HCEC 1CT (cell line): ENCODE measurements at regions not wholly inside any gene's neighbourhood (a gene's known extent, or its start where the extent isn't known, plus 50 kb on each side); places are given as distances from the start of the nearest gene placed in this dataset.
"Not testable (repeated sequence)": the region's sequence is repeated elsewhere in the genome, so short reads cannot be mapped to it uniquely, and the experiment has no call there.

Source experiments
- DNase-seq: peaks from one replicate; pipeline ENCODE4 v3.0.0-alpha.2; 2017

DNA sequence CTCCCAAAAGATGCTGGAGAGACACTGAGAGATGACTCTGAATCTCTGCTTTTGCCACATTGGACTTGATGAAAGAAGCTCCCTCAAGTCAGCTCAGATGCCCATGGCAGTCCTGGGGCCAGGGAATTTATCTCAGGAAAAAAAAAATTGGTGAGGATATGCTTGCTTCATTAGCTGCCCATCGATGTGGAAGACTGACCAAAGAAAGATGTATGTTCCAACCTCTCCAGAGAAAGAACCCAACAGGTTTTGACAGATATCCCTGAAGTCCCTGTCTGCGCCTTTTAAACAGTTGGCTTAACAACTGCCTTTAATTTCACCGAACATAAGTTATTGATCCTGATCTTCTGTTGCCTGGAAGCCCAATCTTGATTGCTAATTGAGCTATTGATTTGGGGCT lies 137.4 kb downstream of the TMEM114 start:
- no peak for DNase-seq

DNA sequence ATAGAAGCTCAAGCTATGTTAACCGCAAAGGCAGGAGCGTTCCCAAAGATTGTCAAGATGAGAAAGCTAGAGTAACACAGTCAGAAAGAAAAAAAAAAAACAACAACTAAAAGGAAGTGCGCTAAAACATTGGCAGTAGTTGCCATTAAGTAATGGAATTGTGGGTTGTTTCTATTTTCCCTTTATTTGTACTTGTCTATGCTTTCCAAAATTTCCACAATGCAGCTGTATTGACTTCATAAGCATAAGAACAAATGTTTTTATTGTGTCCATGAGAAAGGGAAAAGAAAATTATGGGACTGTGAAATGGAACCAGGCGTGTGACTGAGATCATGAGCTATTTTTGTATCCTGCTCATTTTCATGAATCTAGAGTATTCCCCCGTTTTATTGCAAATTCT lies 153.4 kb downstream of the TMEM114 start:
- DNase-seq: no peak

DNA sequence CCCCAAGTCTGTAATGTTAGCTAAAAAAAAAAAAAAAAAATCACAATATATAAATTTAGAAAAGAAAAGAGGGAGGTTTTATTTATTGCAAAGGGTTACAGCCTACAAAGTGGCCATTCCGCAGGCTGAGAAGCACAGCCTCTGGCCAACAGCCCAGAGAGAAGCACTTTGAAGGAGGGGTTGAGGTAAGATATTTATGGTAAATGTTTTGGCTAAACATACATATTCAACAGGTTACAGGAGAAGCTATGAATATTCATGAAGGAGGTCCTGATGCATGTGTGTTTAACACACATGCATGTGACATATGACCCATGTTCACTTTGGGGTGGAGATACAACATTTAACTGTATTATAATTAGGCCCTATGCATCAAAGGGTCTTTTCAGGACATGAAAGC lies 158.5 kb downstream of the TMEM114 start:
- no peak for DNase-seq

DNA sequence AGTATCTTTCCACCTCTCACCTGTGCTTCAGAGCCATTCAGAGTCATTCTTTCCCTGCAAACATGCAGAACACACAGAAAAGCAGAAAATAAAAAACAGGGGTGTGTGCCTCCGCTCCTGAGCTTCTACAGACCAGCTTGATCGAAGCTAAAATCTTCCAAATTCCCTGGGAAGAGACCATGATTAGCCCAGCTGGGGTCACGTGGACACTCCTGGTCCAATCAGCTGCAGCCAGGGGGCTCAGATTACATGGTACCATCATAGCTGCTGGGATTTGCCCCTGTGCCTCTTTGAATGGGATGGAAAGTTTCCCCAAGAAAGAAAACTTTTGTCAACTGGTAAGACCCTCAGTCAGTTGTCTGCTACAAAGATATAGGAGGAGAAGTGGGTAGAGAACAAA lies 159.9 kb downstream of the TMEM114 start:
- DNase-seq: no peak

DNA sequence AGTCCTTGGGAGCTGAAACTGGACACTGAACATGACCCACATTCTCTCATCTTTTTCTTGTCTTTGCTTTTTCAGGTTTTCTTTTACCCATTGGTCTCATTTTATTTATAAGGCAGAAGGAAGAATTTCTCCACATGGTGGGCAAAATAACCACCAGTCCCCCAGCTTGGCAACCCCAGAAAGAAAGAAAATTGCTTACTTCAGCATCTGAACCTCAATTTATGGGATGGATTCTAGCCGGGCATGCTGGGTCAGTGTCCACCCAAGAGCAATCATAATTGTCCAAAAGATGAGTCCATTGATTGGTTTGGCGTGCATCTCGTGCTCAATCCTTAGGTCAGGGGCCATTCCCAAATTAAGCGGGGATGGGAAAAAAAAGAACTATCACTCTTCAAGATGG lies 163.7 kb downstream of the TMEM114 start:
- no peak for DNase-seq

DNA sequence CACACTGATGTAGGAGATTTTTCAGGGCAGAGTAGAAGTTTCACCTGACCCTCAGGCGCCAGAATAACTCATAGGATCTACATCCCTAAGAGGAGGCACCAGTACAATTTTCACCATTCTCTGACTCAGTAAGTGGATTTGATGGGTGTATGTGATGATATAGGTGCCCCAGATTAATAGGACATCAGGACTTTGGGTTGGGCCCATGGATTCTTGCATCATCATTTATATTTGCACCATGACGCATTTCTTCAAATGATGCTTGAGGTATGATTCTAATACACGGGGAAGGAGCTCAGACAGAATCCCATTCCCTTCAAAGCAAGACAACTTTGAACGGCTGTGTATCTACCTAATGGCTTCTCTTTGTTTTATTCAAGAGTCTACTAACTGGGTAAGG lies 173.2 kb downstream of the TMEM114 start:
- DNase-seq: no peak

DNA sequence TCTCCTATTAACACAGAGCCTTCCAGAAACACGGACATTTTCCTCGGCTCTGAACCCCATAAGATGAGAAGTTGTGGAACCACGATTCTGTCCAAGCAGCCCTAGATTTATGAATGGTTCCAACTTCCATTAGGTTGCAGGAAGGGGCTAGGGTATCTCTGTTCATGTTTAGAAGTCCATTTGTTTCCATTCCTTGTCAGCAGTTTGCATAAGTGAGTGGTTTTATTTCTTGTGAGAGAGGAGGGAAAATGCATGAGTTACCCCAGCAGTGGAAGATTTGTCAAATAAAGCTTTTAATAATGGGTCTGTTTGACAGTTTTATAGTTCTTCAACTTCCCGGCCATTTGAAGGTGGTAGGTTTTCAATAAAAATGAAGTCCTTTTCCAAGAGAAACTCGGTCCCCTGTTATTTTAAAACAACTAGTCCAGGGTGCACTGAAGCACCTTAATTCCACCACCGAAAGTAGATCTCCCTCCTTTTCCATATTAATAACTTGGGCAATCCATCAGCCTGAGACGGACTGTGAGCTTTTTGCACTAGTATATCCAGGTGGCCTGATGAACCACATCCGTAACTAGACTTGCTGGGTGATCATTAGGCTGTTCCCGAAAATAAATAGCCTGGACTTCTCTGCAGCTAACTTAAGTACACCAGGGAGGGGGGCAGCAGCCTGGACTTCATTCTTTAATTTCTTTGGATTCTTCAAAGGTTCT lies 181.3 kb downstream of the TMEM114 start:
- no peak for DNase-seq

DNA sequence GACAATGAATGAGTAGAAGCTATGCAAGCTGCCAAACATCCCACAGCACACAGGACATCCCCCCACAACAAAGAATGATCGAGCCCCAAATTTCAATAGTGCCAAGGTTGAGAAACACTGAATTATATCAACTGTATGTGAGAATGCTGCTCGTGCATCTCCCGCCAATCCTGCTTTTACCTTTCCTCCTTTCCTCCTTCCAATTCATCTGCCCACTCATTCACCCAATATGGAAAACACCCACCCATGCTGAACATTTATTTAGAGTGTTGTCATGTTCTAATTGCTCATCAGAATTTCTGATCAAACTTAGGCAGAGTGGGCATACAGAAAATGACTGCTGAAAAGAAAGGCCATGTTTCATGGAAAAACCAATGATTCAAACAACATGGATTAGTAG lies 183.0 kb downstream of the TMEM114 start:
- DNase-seq: no peak

DNA sequence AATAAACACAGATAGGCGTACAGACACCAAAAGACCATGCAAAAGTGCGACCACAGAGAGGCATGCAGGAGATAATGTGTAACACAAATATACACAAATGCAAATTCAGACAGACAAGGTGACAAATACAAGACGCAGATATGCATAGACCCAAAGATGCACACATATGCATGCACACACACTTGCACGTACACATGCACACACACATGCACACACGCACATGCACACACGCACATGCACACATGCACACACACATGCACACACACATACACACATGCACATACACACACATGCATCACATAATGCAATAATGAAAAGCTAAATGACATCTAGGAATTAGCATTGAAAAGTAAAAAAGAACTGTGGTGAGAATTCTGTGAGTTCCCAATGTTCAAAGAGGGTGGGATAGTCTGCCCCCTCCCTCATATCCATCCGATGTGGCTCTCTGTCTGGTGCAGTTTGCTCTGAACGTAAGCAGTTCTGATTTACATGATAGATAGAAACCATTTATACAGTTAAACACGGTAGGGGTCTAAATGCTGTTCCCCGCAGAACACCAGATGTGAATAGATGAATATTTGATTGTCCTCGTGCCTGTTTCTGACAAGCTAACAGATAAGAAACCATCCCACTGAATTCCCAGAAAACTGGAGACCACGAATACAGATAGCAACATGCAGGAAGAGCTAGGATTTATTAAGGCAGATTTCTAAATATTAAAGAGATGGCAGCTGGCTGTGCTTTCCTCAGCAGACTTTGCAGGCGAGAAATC lies 186.1 kb downstream of the TMEM114 start:
- no peak for DNase-seq

DNA sequence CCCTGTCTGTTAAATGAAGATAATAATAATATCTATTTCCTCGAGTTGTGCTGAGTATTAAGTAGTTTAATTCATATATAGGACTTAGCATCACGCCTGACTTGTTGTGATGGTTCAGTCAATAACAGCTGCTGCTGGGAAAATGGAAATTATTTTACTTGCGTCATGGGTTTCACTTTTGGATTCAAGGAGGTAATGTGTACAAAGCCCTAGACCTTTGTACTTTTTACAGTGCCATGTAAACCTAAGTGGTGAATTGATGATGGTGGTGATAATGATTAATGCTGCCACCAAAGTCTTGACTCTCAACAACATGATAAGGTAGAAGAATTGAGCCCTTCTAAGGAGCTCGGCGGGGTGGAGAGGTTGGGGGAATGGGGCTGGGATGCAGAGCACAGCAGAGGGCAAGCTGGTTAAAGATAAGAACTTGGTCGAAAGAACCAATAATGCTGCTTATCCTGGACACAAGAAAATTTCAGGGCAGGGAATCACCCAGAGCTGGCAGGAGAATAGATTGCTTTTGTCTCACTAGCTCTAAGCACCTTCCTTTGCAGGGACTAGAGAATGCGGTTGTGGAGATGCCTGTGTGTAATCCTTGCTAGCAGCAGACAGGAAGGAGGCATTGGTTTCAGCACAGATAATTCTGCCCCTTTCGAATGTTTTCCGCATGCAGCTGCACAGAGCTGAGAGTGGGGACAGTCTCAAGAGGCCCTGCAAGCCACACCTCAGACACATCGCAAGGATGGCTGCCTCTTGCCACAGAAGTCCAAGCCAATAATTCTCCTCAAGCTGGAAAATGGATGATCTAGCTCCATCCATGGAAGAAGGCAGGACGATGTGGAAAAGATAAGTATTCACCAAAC lies 187.1 kb downstream of the TMEM114 start:
- no peak for DNase-seq

DNA sequence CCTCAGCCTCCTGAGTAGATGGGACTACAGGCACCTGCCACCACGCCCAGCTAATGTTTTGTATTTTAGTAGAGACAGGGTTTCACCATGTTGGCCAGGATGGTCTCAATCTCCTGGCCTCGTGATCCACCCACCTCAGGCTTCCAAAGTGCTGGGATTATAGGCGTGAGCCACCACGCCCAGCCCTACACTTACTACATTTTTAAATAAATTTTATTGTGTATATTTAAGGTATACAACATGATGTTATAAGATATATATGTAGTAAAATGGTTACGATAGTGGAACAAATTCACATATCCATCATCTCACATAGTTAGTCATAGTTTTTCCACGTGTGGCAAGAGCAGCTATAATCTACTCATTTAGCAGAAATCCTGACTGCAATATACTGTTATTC lies 189.6 kb downstream of the TMEM114 start:
- not testable (repeated sequence) for DNase-seq

DNA sequence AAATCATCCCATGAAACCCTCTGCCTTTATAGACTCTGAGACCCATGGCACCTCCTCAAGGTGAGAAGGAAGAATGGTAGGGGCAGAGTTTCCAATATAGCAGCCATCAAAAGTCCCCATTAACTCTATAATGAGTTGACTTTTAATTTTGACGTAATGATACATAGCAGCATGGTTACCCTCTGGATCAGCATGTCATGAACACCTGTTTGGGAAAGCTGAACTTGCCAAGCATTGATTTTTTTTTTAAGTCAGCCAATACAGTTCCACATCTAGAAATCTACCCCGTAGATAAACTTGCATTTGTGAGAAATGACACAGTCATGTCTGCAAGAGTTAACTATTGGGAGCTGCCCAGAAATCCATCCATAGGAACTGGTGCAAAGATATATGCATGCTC lies 191.8 kb downstream of the TMEM114 start:
- DNase-seq: no peak

DNA sequence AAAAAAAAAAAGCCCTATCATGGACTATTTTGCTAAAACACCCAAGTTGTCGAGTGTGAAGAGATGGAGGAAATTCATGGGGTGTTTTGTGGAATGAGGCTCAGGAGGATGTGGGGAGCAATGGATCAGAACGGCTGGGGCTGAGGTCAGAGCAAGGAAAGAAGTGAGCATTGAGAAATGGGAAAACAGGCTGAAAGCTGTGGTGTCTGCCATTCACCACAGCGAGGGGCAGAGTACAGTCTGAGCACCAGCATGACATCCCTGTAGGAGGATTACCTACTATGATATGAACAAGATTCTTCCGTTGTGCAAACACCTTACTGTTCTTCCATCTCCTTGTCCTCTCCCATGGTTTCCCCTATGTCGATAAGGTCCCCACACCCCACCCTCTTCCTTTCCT lies 193.1 kb downstream of the TMEM114 start:
- no peak for DNase-seq

DNA sequence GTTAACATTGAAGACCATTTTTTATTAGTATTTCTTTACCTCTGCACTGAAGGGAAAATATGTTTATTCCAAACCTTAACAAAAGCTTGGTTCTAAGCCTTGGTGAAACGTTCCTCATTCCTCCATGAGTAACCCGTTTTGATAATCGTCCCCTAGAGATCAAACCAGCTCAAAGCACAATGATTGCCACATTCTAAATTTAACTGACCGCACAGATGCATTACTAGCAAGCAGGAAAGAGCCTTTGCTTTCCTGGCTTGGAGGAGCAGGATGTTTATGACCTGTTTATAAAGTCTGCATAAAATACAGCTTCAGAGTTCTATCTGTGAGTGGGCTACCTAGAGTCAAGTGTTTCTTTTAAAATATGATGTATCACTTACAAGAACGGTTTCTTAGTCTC lies 193.8 kb downstream of the TMEM114 start:
- no peak for DNase-seq

DNA sequence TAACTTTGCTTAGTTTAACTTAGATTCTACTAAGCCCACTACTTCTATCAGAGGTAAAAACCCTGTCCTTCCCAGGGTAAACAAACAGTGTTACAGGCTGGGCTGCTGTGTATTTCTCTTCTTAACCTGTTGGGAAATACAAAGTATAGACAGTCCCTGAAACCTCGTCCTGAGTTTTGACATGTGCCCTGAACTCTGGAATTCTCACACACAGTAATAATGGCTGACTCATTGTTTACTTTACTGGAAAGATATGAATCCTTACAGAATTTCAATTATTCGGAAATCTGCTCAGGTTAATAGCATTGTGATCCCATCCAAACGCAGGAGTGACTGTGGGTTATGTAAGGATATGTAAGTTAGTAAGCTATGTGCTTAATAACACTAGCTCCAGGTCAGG lies 199.1 kb downstream of the TMEM114 start:
- no peak for DNase-seq

DNA sequence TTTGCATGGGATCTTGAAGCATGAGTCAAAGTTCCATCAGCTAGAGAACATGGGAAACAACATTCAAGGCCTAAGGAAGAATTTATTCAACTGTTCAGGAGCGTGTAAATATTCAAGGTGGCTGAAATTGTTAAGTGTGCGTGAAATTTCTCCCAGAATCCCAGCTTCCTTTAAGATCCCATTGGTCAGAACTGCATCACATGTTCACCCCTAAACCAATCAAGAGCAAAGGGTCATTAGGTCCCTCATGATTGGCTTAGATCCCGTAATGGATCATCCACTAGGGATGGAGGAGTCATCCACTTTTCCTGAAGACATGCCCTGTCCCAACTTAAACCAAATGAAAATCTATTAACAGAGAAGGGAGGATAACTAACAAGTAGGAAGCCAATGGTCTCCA lies 201.6 kb downstream of the TMEM114 start:
- no peak for DNase-seq

DNA sequence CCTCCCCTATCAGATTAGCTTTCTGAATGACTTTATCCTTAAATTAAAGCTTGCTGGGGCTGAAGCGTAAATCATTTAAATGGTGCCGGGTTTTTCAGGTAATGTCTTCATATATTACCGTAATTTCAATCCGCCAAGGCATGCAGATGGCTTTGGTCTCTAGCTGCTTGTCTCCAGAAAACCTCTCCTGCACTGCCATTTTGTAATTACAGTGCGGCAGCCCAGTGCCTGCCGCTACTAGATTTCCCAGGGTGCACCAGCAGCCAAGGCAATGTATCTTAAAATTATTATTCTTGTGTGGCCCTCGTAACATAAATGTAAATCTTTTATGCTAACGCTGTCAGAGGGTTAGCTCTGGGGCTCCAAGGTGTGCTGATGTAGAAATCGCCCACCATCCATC lies 208.5 kb downstream of the TMEM114 start:
- DNase-seq: no peak

DNA sequence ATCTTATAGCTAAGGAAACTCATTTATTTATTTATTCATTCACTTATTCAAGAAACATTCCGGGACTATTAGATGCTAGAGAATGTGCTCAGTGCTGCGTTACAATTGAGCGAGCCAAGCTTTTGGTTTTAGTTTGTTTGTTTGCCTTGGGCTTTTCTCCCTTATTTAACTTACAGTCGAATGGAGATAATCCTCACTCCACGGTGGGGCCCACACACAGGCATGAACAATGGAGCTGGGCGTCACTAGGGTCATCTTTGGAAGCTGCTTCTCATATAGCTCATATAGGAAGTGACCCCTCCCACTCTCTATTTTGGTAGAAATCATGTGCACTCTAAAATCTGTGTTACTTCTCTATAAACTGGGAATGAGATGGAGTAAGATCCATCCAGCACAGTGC lies 210.0 kb downstream of the TMEM114 start:
- no peak for DNase-seq

DNA sequence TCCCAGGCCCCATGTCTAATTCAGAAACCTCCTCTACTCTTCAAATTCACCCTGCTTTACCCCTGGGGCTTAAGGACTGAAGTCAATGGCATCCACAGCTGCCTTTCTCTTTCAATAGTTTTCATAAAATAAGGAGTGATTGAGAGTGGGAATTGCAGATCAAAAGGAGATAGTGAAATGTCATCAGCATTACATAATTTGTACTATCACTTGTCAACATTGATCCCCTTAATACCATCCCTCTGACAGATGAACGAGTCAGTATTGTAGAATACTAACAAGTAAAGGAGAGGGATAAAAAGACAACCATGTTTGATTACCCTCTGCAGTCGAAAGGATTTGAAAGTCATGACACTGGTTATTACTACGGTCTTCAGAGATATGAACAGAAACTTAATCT lies 212.4 kb downstream of the TMEM114 start:
- no peak for DNase-seq

DNA sequence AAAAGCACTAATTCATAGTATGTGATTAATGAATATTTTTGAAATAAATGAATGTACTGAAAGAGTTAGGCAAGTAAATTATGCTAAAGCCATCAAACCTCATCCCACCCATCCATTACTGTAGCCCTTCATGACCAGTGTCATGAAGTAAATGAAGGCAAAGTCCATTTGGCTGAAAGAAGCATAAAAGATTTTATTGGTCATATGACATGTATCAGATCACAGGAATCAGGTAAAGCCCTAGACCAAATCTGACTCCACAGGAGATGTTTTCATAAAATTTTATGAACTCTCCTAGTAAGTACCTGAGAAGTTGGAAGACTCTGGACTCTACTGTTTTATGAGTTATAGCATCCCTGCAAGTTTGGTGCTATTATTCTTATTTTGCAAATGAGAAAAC lies 213.5 kb downstream of the TMEM114 start:
- DNase-seq: no peak

DNA sequence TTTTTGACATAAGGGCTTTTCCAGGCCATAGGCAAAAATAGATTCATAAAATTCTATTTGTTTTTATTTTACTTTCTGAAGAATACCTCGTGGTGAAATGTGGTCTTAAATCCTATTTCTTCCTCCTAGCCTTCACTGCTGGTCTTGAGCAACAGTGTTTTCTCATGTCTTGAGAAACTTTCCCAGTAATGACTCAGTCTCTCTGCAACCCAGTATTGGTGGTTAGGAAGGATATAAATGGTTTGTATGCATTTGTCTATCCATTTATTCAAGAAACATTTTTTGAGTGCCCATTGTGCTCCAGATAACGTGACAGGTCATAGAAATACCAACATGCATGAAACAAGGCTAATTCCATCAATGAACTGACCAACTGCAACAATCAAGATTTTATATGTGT lies 213.9 kb downstream of the TMEM114 start:
- no peak for DNase-seq

DNA sequence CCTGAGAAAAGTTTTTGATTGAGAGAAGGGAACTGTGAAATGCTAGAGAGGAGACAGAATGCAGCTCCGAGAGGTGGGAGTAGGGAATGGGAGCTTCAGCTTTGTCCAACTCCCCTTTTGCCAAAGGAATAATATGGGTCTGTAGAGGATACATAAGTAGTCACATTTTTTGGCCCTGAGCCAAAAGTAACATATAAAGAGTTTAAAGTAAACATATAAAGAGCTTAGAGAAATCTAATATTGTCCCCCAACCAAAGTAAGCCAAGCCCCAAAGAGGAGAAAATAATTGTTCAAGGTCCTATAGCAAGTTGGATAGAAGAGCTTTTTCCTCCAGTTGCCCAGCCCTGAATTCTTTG lies 215.1 kb downstream of the TMEM114 start:
- DNase-seq: no peak

DNA sequence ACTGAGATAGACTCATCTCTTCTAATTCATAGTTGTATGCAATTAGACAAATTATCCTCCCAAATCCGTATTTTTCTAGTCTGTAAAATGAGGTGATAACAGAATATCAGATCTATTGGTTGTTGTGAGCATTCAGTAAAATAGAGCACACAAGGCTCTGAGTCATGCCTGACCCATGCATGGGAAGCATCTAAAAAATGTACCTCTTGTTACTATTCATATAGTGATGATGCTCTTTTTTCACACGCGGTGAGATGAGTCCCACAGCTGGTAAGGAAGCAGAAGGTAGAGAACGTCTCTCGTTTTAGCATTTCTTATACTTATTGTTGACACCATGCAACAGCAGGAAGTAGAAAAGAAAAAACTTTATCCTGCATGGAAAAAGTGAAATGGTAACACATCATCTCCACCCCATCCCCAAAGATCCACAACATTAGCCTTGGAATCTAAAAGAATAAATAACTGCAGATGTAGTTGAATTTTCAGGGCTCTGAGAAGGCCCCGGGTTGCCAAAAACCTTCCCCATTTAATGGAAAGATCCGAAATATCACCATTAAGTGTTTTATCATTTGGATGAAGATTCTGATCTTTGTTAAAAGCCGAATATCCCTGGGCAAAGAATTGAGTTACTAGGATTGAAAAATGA lies 215.6 kb downstream of the TMEM114 start:
- DNase-seq: peak; percentile 13
